ENCODE measurements at regions not wholly inside any gene's neighbourhood (a gene's known extent, or its start where the extent isn't known, plus 50 kb on each side); places are given as distances from the start of the nearest gene placed in this dataset.
"Not testable (repeated sequence)": the region's sequence is repeated elsewhere in the genome, so short reads cannot be mapped to it uniquely, and the experiment has no call there.

DNA sequence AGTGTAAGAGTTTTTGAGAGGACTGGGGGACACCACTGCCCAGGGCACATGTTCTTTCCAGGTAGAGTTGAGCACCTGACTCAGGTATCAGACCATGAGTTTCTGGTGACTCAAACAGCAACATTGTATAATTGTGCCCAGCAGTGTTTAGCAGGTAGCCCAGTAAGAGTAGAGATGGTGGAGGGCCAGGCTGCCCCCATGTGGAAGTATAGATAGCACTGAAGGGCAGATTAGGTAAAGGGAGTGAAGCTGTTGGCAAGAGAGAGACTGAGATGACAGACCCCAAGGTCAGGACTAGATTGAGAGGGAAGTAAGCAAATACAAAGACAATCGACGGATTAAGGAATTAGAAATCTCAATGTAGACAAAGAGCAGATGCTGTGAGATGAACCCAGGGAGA is 74.6 kb downstream of the TRIM42 start:
- no peak for DNase-seq (ENCODE audit: low spot score)

DNA sequence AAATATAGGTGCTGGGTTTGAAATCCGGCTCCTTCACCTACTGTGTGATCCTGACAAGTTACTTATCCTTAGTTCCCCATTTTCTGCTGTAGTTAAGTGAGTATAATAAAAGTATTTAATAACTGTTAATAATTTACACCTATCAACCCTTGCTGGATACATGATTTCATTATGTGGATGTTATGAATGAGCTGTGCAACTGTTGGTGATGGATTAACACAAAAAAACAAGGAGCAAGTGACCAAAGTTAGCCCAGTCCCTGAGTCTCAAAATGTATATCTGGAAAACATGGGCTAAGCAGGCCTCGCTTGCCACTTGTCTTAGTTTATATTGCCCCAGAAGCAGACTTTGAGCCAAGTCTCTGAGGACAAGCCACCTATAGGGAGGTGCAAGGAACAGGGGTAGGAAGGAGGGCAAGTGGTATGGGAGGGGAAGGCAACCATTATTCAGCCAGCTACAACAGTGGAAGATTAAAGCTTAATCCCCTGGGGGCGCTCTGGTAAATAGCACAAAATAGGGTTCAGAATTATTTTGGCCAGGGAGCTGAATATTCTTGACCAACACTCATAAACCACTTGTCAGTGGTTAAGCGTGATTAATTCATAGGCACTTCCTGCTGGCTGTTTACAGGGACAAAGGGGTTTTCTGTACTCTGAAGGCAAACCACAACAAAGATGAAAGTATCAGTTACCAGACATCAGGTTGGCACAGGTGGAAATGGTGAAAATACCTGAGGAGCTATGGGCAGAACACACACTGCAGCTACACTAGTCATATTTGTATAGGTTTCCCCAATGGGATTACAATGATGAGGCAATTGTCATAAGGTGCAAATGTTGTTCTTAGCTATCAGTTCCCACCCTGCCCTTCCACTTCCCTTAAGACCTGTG is 76.2 kb downstream of the TRIM42 start:
- DNase-seq (ENCODE audit: low spot score): no peak

DNA sequence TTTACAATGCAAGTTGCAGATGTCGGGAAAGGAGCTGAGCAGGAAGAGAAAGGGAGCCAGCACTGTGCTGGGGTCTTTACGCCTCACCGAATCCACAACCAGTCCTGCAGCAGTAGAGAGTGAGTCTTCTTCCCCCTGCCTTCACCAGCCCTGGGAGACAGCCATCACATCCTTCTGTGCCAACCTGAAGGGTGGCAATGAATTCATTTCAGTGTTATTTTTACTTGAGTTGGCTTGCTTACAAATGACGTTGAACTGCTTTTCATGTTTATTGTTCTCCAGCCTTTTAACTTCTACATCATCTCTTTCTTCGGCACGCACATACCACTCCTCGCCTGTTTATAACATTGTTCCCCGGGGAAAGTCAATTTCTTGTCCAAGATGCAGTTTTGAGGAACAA is 77.1 kb downstream of the TRIM42 start:
- DNase-seq (ENCODE audit: low spot score): no peak

DNA sequence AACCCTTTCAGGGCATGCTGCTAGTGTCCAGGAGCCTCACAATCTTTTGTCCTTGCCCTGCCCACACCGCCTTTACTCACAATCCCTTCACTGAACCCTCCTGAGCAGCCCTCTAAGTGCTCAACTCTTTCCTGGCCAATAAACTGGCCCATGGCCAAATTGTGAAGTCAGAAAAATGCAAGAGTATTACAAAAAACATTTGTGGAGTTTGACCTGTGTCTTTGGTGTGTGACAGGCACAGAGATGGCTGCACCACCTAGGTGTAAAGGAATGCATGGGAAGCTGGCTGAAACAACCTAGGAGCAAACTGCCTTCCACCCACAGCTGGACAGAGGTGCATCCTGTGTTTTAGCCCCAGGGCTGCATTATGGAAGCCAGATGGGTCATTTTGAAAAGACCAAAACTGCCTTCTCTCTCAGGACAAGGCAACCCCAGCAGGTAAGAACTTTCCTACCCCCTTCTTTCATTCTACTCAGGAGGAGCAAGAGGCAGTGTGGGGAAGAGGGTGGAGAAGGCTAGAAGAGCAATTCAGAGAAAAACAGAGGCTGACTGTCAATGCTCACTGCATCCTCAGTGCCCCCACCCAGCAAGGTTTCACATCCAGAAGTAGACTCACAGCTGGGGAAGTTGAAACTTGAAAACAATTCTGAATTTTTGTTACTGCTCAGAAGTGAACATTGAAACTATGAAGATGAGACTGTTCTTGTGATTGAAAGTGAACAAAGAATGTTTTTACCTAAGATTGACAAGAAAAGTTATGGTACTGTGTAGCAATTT is 78.6 kb downstream of the TRIM42 start:
- no peak for DNase-seq (ENCODE audit: low spot score)

DNA sequence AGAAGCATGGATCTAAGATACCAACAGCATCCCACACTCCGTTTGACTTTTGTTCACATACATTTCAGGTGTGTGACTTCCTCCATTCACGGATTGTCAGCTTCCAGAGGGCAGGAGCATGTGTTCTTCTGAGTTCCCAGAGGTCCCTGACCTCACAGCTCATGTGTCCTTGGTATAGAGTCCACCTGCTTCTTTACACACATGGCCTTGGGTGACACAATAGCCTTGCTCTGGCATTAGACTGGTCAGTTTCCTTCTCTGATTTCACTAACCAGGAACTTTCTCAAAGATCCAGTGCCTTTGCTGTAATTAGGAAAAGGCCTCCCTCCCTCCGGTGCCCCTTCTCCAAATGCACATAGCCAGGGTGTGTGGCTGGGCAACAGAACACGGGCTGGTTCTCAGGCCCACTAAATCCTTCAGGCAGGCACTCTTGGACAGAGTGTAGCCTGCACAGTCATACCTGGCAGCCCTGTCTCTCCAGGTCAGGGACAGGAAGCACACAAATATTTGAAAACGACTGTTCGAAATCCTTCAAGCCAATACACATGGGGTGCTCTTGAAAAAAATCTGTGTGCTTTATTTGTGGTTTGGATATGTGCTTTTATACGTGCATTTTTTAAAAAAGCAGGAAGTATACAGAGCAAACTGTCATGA is 81.1 kb downstream of the TRIM42 start:
- no peak for DNase-seq (ENCODE audit: low spot score)

DNA sequence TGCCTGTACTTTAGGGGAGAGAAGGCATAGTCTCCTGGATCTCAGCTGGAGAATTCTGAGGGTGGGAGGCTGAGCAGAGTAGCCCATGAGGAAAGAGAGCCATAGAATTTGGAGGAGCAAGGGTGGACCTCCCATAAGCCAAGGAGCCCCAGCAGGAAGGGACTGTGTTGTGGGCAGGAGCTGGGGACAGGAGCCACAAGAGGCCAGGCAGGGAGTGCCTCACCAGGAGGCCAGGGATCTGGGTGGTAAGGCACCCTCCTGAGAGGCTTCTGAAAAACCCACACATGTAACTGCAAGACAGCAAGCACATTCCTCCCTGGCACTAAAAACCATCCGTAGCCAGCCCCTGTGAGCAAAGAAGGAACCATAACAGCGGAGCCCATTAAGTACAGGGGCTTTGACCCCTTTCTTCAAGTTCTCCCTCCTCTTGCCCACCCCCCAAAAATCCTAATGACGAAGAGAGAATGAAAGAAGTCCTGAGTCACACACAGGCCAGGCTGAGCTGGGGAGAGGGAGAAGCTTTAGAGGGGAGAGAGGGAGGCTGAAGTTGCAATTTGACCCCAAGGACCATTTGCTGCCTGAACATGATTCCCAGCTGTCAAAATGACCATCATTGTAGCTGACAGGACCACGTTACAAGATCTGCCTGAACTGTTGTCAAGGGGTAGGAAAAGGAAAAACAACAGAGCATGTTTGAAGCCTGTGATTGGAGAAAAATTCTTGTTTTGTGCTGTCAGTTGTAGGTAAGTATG is 82.6 kb downstream of the TRIM42 start:
- DNase-seq (ENCODE audit: low spot score): no peak

DNA sequence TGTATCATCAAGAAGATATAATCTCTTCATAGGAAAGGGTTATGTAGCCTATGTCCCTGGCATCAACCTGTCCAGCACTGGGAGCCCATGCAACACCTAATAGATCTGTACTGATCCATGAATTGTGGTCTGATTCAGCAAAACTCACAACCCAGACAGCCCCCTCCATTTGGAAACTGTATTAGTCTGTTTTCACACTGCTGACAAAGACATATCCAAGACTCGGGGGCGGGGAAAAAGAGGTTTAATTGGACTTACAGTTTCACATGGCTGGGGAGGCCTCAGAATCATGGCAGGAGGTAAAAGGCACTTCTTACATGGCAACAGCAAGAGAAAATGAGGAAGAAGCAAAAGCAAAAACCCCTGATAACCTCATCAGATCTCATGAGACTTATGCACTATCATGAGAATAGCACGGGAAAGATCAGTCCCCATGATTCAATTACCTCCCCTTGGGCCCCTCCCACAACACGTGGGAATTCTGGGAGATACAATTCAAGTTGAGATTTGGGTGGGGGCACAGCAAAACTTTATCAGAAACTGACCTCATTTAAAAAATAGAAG is 83.3 kb downstream of the TRIM42 start:
- DNase-seq (ENCODE audit: low spot score): no peak

DNA sequence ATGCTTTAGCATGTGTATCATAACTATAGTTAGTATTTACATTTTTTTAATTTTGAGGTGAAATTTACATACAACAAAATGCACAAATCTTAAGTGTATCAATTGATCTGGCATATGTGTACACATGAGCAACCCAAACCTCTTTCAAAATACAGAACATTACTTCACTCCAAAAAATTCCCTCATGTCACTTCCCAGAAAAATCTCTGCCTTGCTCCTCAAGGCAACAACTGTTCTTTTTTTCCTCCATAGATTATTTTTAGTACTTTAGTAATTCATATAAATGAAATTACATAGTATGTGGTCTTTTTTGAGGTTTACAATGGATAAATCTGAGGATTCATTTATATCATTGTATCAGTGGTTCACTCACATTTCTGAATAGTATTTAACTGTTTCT is 84.9 kb downstream of the TRIM42 start:
- DNase-seq (ENCODE audit: low spot score): no peak

DNA sequence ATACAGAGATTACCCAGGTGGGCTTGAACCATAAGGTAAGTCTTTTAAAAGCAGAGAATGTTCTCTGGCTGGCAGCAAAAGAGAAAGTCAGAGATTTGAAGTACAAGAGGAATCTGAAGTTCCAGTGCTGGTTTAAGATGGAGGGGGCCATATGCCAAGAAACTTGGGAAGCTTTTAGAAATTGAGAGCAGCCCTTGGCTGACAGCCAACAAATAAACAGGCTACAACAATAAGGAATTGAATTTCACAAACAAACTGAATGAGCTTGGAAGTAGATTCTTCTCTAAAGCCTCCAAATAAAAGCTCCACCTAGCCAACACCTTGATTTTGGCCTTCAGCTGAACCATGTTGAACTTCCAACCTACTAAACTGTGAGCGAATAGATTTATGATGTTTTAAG is 85.7 kb downstream of the TRIM42 start:
- no peak for DNase-seq (ENCODE audit: low spot score)

DNA sequence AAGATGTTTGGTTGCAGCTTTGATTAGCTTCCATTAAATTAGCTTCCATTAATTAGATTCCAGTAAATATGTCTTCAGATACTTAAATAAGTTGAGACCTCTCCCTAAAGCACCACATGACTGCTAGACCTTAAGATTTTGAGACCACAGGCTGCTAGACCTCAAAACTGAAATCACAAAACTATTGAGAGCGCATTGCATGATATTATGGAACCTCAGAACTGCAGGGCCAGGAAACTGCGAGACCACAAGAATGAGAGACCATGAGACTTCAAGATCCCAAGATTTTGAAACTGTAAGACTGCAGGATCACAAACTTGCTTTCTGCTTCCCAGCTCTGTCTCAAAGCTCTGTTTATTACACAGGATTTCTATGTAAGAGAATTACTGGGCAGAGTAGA is 87.4 kb downstream of the TRIM42 start:
- DNase-seq (ENCODE audit: low spot score): no peak

DNA sequence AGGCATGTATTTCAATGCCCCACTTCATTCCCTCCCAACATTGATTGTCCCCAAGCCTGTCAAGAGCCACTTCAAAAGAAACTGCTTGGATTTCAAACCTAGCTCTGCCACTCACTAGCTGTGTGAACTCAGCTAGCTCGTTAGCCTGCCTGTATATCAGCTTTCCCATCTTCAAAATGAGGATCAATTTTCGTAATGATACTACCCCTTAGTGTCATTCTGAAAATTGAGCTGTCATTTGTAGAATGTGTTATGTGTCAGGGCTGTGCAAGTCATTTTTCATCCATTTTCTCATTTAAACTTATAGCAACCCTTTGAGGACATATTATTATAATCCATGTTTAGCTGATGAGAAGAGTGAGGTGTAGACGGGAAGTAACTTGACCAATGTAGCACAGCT is 88.6 kb downstream of the TRIM42 start:
- no peak for DNase-seq (ENCODE audit: low spot score)

DNA sequence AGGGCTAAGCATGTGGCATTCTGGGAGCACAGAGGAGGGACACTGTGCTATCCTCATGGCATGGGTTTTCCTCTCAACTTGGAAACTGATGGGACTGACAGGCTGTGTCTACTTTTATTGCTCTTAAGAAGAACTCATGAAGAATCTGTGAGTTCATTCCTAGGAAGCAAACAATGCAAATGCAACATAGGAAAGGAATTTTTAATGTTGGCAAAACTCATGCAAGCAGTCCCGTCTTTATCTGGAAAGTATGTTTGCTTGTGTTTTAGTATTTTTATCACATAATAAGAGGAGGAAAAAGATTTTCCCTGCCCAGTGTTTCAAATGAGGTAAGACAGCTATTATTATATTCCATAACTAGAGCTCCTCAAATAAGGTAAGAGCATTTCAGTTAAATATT is 89.7 kb downstream of the TRIM42 start:
- no peak for DNase-seq (ENCODE audit: low spot score)

DNA sequence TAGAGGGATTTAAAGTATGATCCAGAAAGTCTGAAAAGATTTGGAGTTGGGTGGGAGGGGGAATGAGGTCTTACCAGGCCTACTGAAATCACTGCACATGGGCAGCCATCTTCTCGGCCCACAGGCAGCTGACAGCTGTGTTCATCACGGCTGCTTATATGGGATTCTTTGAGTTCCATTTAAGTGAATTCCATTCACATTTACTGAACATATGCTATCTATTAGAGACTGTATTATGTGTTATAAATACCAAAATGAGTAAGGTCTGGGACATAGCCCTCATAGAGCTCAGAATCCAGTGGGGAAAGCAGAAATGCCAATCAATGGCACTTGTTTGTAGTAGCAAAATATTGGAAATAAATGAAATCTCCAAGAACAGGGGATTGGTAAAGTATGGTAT is 91.1 kb downstream of the TRIM42 start:
- no peak for DNase-seq (ENCODE audit: low spot score)

DNA sequence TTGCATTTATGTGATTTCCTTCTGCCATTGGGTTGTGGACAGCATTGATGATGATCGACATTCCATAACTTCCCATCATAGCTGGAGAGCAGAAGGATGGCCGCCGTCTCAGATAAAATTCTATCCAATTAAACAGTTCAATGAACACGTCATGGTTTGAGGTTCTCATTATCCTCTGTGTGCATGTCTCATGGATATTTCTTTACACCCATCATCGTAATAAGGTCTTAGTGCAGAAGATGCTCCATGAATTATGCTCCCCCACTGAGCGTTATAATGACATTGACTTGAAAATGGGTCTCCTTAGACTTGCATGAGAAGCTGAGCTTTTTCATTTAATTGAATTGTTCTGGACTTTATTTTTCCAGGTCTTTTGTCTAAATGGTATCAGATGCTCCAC is 92.1 kb downstream of the TRIM42 start:
- no peak for DNase-seq (ENCODE audit: low spot score)

DNA sequence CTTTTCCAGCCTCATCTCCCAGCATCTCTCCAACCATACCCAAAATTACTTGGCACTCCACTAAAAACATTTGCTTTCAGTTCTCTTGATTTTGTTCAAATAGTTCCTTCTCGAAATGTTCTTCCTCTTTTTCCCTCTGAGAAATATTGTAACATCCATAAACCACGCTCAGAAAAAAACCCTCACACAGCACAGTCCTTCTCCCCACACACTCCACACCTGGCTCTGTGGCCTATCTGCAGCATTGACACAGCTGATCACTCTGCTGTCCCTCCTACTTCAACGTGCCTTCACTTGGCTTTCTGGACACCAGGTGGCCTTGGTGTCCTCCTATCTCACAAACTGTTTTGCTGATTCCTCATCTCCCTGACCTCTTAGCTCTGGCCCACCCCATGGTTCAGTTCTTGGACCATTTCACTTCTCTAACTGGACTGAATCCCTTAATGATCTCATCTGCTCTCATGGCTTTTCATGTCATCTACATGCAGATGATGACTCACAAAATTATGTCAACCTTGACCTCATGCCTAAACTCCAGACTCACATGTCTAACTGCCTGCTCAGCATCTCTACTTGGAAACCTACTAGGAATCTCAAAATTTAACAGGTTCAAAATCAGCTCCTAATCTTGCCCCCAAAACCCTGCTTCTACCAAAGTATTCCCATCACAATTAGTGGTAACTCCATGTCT is 93.3 kb downstream of the TRIM42 start:
- no peak for DNase-seq (ENCODE audit: low spot score)

DNA sequence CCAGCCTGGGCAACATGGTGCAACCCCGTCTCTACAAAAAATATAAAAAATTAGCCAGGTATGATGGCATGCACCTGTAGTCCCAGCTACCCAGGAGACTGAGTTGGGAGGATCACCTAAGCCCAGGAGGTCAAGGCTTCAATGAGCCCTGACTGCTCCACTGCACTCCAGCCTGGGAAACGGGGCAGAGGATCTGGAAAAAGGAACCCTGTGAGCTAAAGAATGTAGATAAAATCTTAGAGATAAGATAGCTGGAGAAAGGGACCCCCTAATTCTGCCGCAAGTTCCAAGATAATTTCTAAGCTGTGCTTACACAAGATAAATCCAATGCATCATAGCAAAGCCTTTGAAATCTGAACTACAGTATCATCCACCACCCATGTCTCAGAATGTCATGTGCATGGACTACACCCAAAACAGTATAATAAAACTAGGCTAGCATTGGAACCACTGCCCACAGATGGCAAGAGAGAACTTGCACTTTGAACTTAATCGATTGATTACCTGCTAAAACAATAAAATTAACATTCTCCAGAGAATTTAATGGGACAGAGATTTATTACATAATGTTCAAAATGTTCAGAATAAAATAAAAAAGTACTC is 99.9 kb downstream of the TRIM42 start:
- DNase-seq (ENCODE audit: low spot score): no peak

DNA sequence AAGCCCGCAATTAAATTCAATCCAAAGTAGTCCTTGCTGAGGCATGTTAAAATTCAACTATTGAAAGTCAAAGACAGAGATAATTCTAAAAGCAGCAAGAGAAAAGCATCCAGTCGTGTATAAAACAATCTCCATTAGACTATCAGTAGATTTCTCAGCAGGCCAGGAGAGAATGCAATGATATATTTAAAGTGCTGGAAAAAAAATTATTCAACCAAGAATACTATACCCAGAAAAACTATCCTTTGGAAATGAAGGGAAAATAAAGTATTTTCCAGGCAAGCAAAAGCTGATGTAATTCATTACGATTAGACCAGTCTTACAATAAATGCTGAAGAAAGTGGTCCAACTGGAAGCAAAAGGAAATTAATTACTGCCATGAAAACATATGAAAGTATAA is 113.5 kb downstream of the TRIM42 start:
- no peak for DNase-seq (ENCODE audit: low spot score)

DNA sequence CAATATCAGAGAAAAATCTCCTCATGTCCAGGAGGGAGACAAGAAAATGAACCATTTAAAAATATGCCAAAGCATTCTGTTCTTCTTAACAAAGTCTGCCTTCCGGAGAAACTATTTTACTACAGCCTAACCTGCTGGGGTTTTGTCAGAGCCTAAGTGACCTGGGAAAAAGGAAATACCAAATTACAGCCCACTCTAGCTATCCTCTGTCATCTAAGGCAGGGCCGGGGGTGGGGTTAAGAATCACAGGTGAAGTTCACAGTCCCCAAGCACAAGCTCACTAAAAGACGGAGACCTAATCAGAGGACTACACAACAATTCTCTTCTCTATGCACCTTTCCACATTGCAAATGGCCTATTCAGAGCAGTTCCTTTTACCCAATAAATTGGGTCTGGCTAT is 116.6 kb downstream of the TRIM42 start:
- no peak for DNase-seq (ENCODE audit: low spot score)

DNA sequence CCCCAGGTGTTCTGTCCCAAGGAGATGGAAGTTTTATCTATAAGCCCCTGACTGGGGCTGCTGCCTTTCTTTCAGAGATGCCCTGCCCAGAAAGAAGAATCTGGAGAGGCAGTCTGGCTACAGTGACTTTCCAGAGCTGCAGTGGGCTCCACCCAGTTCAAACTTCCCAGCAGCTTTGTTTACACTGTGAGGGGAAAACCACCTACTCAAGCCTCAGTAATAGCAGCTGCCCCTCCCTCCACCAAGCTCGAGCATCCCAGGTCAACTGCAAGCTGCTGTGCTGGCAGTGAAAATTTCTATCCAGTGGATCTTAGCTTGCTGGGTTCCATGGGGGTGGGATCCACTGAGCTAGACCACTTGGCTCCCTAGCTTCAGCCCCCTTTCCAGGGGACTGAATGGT is 125.0 kb downstream of the TRIM42 start:
- not testable (repeated sequence) for DNase-seq (ENCODE audit: low spot score)

DNA sequence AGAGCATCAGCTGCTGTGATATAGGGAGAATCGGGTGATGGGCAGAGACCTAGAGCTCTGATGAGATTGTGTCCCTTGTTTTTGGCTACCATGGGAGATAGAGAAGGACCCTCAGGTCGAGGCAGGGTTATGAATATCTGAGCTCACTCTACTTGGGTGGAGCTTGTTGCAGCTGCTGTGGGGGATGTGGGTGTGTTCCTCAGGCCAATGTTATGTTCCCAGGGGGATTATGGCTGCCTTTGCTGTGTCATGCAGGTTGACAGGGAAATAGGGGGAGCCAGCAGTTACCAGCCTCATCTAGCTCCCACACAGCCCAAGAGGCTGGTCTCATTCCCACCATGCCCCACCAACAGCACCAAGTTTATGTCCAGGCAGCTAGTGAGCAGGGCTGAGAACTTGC is 131.5 kb downstream of the TRIM42 start:
- no peak for DNase-seq (ENCODE audit: low spot score)

Data from putamen (tissue), 1 donor.